IMR-90 (cell line): ENCODE measurements at regions not wholly inside any gene's neighbourhood (a gene's known extent, or its start where the extent isn't known, plus 50 kb on each side); places are given as distances from the start of the nearest gene placed in this dataset.

Experiments
- ATAC-seq: fragments of 200-7000 bp; cut with Tn5 transposase; 2 replicates; pipeline ENCODE4 v1.9.1; 2020; ENCODE audit warnings: low read depth, mild to moderate bottlenecking, moderate library complexity
- BruUV-seq: library from RNA; stranded (reverse); fragments of 400-500 nt; replicated peaks from 2 replicates; lab custom pipeline; 2021; lab: Mats Ljungman, UMichigan
- CTCF ChIA-PET: fragments of 300-600 bp; formaldehyde crosslinking; extraction: SDS; loops from one replicate; lab custom pipeline; 2021; ENCODE audit warnings: antibody characterized with exemption; lab: Yijun Ruan, JAX
- POLR2A ChIA-PET: fragments of 300-600 bp; sonication (Branson Sonifier 250); formaldehyde crosslinking; loops from one replicate; lab custom pipeline; 2022; ENCODE audit warnings: antibody characterized with exemption; ENCODE audit not compliant: unreplicated experiment; lab: Charles Lee
- DNase-seq: peaks from one replicate; pipeline ENCODE4 v3.0.0; 2013
- H2AFZ ChIP-seq: replicated peaks from 2 replicates; pipeline ENCODE3; 2013; ENCODE audit warnings: low read length, mild to moderate bottlenecking; ENCODE audit not compliant: poor library complexity
- H2AK5ac ChIP-seq: 2 replicates; pipeline ENCODE4 v1.6.1; 2013; ENCODE audit warnings: low read depth, low read length, inconsistent platforms
- H2AK9ac ChIP-seq: replicated peaks from 2 replicates; pipeline ENCODE3; 2013; ENCODE audit warnings: mild to moderate bottlenecking, low read depth, low read length, moderate library complexity; ENCODE audit not compliant: poor library complexity
- H2BK120ac ChIP-seq: 2 replicates; pipeline ENCODE4 v1.6.1; 2013; ENCODE audit warnings: low read depth, low read length, inconsistent platforms
- H2BK15ac ChIP-seq: 3 replicates; pipeline ENCODE4 v1.6.1; 2013; ENCODE audit warnings: low read depth, low read length, inconsistent platforms
- H2BK20ac ChIP-seq: 2 replicates; pipeline ENCODE4 v1.6.1; 2013; ENCODE audit warnings: low read depth, mild to moderate bottlenecking, inconsistent platforms, low read length, moderate library complexity
- H2BK5ac ChIP-seq: 2 replicates; pipeline ENCODE4 v1.6.1; 2013; ENCODE audit warnings: mild to moderate bottlenecking, low read depth, low read length, inconsistent platforms; ENCODE audit not compliant: poor library complexity, severe bottlenecking
- H3K14ac ChIP-seq: replicated peaks from 2 replicates; pipeline ENCODE4 v1.6.1; 2013; ENCODE audit warnings: low read depth, low read length, inconsistent platforms
- H3K18ac ChIP-seq: 2 replicates; pipeline ENCODE4 v1.6.1; 2013; ENCODE audit warnings: low read depth, low read length, control low read depth
- H3K23ac ChIP-seq: 2 replicates; pipeline ENCODE4 v1.6.1; 2013; ENCODE audit warnings: low read depth, low read length, inconsistent platforms
- H3K27ac ChIP-seq: 2 replicates; pipeline ENCODE4 v1.5.1; 2013; ENCODE audit warnings: mild to moderate bottlenecking, control low read depth, low read length; ENCODE audit not compliant: insufficient read depth
- H3K27me3 ChIP-seq: 2 replicates; pipeline ENCODE4 v1.6.1; 2013; ENCODE audit warnings: low read length; ENCODE audit not compliant: control insufficient read depth, insufficient read depth
- H3K36me3 ChIP-seq: 2 replicates; pipeline ENCODE4 v1.6.1; 2013; ENCODE audit warnings: low read length, mixed read lengths; ENCODE audit not compliant: control insufficient read depth, insufficient read depth
- H3K4ac ChIP-seq: 2 replicates; pipeline ENCODE4 v1.6.1; 2013; ENCODE audit warnings: low read depth, low read length, inconsistent platforms
- H3K4me1 ChIP-seq: 2 replicates; pipeline ENCODE4 v1.6.1; 2013; ENCODE audit warnings: low read length, mixed read lengths; ENCODE audit not compliant: control insufficient read depth, insufficient read depth
- H3K4me2 ChIP-seq: 2 replicates; pipeline ENCODE4 v1.6.1; 2013; ENCODE audit warnings: low read depth, mild to moderate bottlenecking, control low read depth, low read length, moderate library complexity
- H3K4me3 ChIP-seq: 2 replicates; pipeline ENCODE4 v1.5.1; 2013; ENCODE audit warnings: low read depth, mild to moderate bottlenecking, control low read depth, low read length, moderate library complexity; ENCODE audit not compliant: insufficient read depth
- H3K56ac ChIP-seq: 2 replicates; pipeline ENCODE4 v1.6.1; 2013; ENCODE audit warnings: low read length, inconsistent platforms; ENCODE audit not compliant: insufficient read depth; ENCODE audit errors: extremely low read depth
- H3K79me1 ChIP-seq, 2 experiments: 2 replicates each; pipeline ENCODE4 v1.6.1; 2013; ENCODE audit warnings: low read length in 2 of 2, inconsistent platforms in 1 of 2, low read depth in 1 of 2
- H3K9ac ChIP-seq: 2 replicates; pipeline ENCODE4 v1.6.1; 2013; ENCODE audit warnings: low read depth, low read length, control low read depth
- H3K9me1 ChIP-seq: 2 replicates; pipeline ENCODE4 v1.6.1; 2013; ENCODE audit warnings: low read length, inconsistent platforms; ENCODE audit not compliant: insufficient read depth
- H3K9me3 ChIP-seq: 2 replicates; pipeline ENCODE4 v1.6.1; 2013; ENCODE audit warnings: low read length; ENCODE audit not compliant: control insufficient read depth, insufficient read depth
- H4K20me1 ChIP-seq: 2 replicates; pipeline ENCODE4 v1.6.1; 2013; ENCODE audit warnings: low read length, inconsistent platforms; ENCODE audit not compliant: insufficient read depth
- H4K5ac ChIP-seq: 2 replicates; pipeline ENCODE4 v1.6.1; 2013; ENCODE audit warnings: mild to moderate bottlenecking, low read depth, low read length, control low read depth
- H4K8ac ChIP-seq, 2 experiments: 2 replicates each; pipeline ENCODE4 v1.6.1; 2013; ENCODE audit warnings: low read depth in 2 of 2, low read length in 2 of 2, control low read depth in 1 of 2, inconsistent platforms in 1 of 2
- H4K91ac ChIP-seq: 2 replicates; pipeline ENCODE4 v1.6.1; 2013; ENCODE audit warnings: low read depth, low read length, inconsistent platforms; ENCODE audit not compliant: insufficient read depth
- BHLHE40 ChIP-seq: fragments of 150-350 bp; IDR thresholded peaks from 2 replicates; pipeline ENCODE4 v1.6.1; 2016; ENCODE audit warnings: mild to moderate bottlenecking, low read depth, low read length
- CEBPB ChIP-seq: IDR thresholded peaks from 2 replicates; pipeline ENCODE4 v1.6.1; 2012; ENCODE audit warnings: low read depth, low read length, improper control_type of control experiment
- CHD1 ChIP-seq: IDR thresholded peaks from 2 replicates; pipeline ENCODE4 v1.6.1; 2012; ENCODE audit warnings: low read depth, low read length, improper control_type of control experiment
- CTCF ChIP-seq: conservative IDR thresholded peaks from 2 replicates; pipeline ENCODE4 v1.5.1; 2012; ENCODE audit warnings: mild to moderate bottlenecking, low read depth, low read length, improper control_type of control experiment
- ELK1 ChIP-seq: fragments of 150-350 bp; IDR thresholded peaks from 2 replicates; pipeline ENCODE4 v1.6.1; 2016; ENCODE audit warnings: low read depth, mild to moderate bottlenecking, low read length, moderate library complexity, borderline replicate concordance
- FOS ChIP-seq: fragments of 150-350 bp; IDR thresholded peaks from 2 replicates; pipeline ENCODE4 v1.6.1; 2016; ENCODE audit warnings: low read depth, low read length
- MAFK ChIP-seq: IDR thresholded peaks from 2 replicates; pipeline ENCODE4 v1.6.1; 2012; ENCODE audit warnings: low read depth, low read length, improper control_type of control experiment
- MAZ ChIP-seq: IDR thresholded peaks from 2 replicates; pipeline ENCODE4 v1.6.1; 2012; ENCODE audit warnings: low read depth, mild to moderate bottlenecking, low read length, improper control_type of control experiment, moderate library complexity, borderline replicate concordance
- MXI1 ChIP-seq: IDR thresholded peaks from 2 replicates; pipeline ENCODE4 v1.6.1; 2012; ENCODE audit warnings: low read depth, mild to moderate bottlenecking, low read length, moderate library complexity, borderline replicate concordance
- NFE2L2 ChIP-seq: fragments of 150-350 bp; IDR thresholded peaks from 2 replicates; pipeline ENCODE4 v1.6.1; 2016; ENCODE audit warnings: low read depth, mild to moderate bottlenecking, low read length
- POLR2A ChIP-seq: IDR thresholded peaks from 2 replicates; pipeline ENCODE4 v1.6.1; 2012; ENCODE audit warnings: mild to moderate bottlenecking, low read depth, low read length
- RAD21 ChIP-seq: IDR thresholded peaks from 2 replicates; pipeline ENCODE4 v1.6.1; 2012; ENCODE audit warnings: low read length, improper control_type of control experiment
- RCOR1 ChIP-seq: IDR thresholded peaks from 2 replicates; pipeline ENCODE4 v1.6.1; 2012; ENCODE audit warnings: mild to moderate bottlenecking, low read length, improper control_type of control experiment; ENCODE audit not compliant: insufficient replicate concordance
- RFX5 ChIP-seq: IDR thresholded peaks from 2 replicates; pipeline ENCODE4 v1.8.0; 2012; ENCODE audit warnings: low read depth, mild to moderate bottlenecking, low read length, moderate library complexity
- SMC3 ChIP-seq: fragments of 150-350 bp; IDR thresholded peaks from 2 replicates; pipeline ENCODE4 v1.6.1; 2016; ENCODE audit warnings: low read depth, mild to moderate bottlenecking, antibody characterized with exemption, low read length, moderate library complexity
- USF2 ChIP-seq: fragments of 150-350 bp; IDR thresholded peaks from 2 replicates; pipeline ENCODE4 v1.6.1; 2017; ENCODE audit warnings: mild to moderate bottlenecking, antibody characterized with exemption, low read length, low read depth
- WGBS, 2 experiments: methylation state at CpG; one replicate each; pipeline versions ENCODE4 v1.1.5 to v1.1.7; 2013; ENCODE audit warnings: missing lambda C conversion rate in 2 of 2; ENCODE audit not compliant: insufficient read length in 1 of 2; ENCODE audit errors: extremely low coverage in 2 of 2; 5-methylcytosine and 5-hydroxymethylcytosine counted together
- dilution Hi-C: fragments of 300-500 bp; cut with HindIII; formaldehyde crosslinking; loops from one replicate; pipeline ENCODE4 v1.14.3; 2018; ENCODE audit warnings: low sequenced_read_pairs; ENCODE audit not compliant: unreplicated experiment
- in situ Hi-C: fragments of 300-500 bp; cut with MboI; formaldehyde crosslinking; loops from 3 replicates; pipeline ENCODE4 v1.14.3; 2019; ENCODE audit warnings: low sequenced_read_pairs, inconsistent platforms, mixed read lengths
- intact Hi-C: fragments of 100-400 bp; cut with micrococcal nuclease; formaldehyde crosslinking; loops from 2 replicates; pipeline ENCODE4 v1.10.0; 2022

- TF ChIP-seq RAD21 = no peak
- no peak for TF ChIP-seq POLR2A
- no peak for TF ChIP-seq RFX5
- no peak for TF ChIP-seq FOS
- no peak for TF ChIP-seq USF2
- no peak for TF ChIP-seq CTCF
- no peak for TF ChIP-seq CHD1
- no peak for TF ChIP-seq MAZ
- TF ChIP-seq SMC3 = no peak
- no peak for TF ChIP-seq CEBPB
- TF ChIP-seq BHLHE40 = no peak
- TF ChIP-seq NFE2L2 = no peak
- no peak for TF ChIP-seq MXI1
- no peak for TF ChIP-seq RCOR1
- TF ChIP-seq MAFK = no peak
- no peak for TF ChIP-seq ELK1
- no peak overlapping the region for H2BK5ac ChIP-seq
- CTCF ChIA-PET = no interaction called here
- H3K9me1 ChIP-seq = no peaks in the 10 kb centered on the region
- H3K4me2 ChIP-seq = no peak overlapping the region
- H4K20me1 ChIP-seq = no peaks in the 10 kb centered on the region
- H3K9me3 ChIP-seq = peaks cover 10% of the 10 kb centered on the region
- in situ Hi-C loops (no loop called here), dilution Hi-C loops (no loop called here), intact Hi-C loops (no loop called here)
- H4K5ac ChIP-seq = no peak overlapping the region
- no peak for ATAC-seq
- 81% methylated on average over 6 of the region's 17 CpGs; no CpG with 5 or more reads in 1 of the 2 experiments for WGBS, 2 experiments
- H3K79me1 ChIP-seq = no peaks in the 10 kb centered on the region
- H3K9ac ChIP-seq = no peak overlapping the region
- no peak overlapping the region for H3K56ac ChIP-seq
- POLR2A ChIA-PET = no interaction called here
- H3K18ac ChIP-seq = no peak overlapping the region
- no peaks in the 10 kb centered on the region for H3K27me3 ChIP-seq
- no peak overlapping the region for H3K27ac ChIP-seq
- H3K14ac ChIP-seq = no peak overlapping the region
- no peak overlapping the region for H3K23ac ChIP-seq
- no TSS peak for BruUV-seq
- H2AK5ac ChIP-seq = no peak overlapping the region
- H3K4me1 ChIP-seq = no peaks in the 10 kb centered on the region
- no peak overlapping the region for H3K4me3 ChIP-seq
- no peak overlapping the region for H3K4ac ChIP-seq
- H2BK15ac ChIP-seq = no peak overlapping the region
- no peak for DNase-seq
- no peak overlapping the region for H4K91ac ChIP-seq
- no peak overlapping the region for H2AFZ ChIP-seq
- no peak overlapping the region for H2BK20ac ChIP-seq
- H4K8ac ChIP-seq = no peak overlapping the region
- no peak overlapping the region for H2BK120ac ChIP-seq
- no peaks in the 10 kb centered on the region for H3K36me3 ChIP-seq
- no peak overlapping the region for H2AK9ac ChIP-seq
Observed at GRCh38 chr2:239625156-239625845, 224.5 kb upstream of the HDAC4 start.
